SK-N-MC (cell line): ENCODE measurements at regions not wholly inside any gene's neighbourhood (a gene's known extent, or its start where the extent isn't known, plus 50 kb on each side); places are given as distances from the start of the nearest gene placed in this dataset.

Source experiments
- EZH2 ChIP-seq: fragments of 200-600 bp; sonication (generic); IDR thresholded peaks from one replicate; pipeline ENCODE4 v1.6.1; 2017; ENCODE audit warnings: antibody characterized with exemption
- POLR2AphosphoS5 ChIP-seq: IDR thresholded peaks from 2 replicates; pipeline ENCODE4 v1.6.1; 2012; ENCODE audit warnings: mild to moderate bottlenecking, low read depth, low read length, borderline replicate concordance

DNA sequence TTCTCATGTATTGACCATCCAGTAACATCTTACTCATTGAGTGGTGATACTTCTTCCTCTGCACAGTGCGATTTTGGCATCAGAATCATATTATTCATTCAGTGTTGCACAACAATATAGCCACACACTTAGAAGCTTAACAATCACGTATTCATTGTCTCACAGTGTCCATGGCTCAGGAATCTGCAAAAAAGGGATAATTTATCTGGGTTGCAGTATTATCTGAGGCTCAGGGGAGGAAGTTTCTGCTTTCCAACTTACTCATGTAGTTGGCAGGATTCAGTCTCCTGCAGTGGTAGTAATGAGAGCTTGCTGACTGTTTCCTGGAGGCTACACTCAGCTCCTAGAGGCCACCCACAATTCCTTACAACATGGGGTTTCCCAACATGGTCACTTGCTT is 803.6 kb downstream of the SORCS1 start:
- TF ChIP-seq POLR2AphosphoS5 (no peak), EZH2 (no peak)
